ENCODE measurements at regions not wholly inside any gene's neighbourhood (a gene's known extent, or its start where the extent isn't known, plus 50 kb on each side); places are given as distances from the start of the nearest gene placed in this dataset.

GRCh38 chr1:221169447-221169889 lies 290.2 kb downstream of the HLX start:
- no peak overlapping the region for H3K4me3 Mint-ChIP-seq
- Histone ChIP-seq H3K4me1 (ENCODE audit: control insufficient read depth, insufficient read depth, low read length) (peaks cover 3% of the 10 kb centered on the region), H3K27ac (ENCODE audit: low read length) (no peak overlapping the region), H3K27me3 (ENCODE audit: control insufficient read depth, insufficient read depth, low read length) (no peaks in the 10 kb centered on the region), H3K4me3 (ENCODE audit: low read length) (no peak overlapping the region), H3K9me3 (ENCODE audit: control insufficient read depth, insufficient read depth, low read length) (no peaks in the 10 kb centered on the region), H3K36me3 (ENCODE audit: control insufficient read depth, insufficient read depth, low read length) (no peaks in the 10 kb centered on the region)
- DNase-seq (no peak), ATAC-seq (no peak)
- H3K4me1 Mint-ChIP-seq = no peaks in the 10 kb centered on the region
- intact Hi-C loops (cut with micrococcal nuclease) = no loop called here
- WGBS (ENCODE audit: insufficient coverage) = 95% methylated on average over 2 of the region's 2 CpGs
- H3K36me3 Mint-ChIP-seq = no peaks in the 10 kb centered on the region
- H3K9me3 Mint-ChIP-seq = no peaks in the 10 kb centered on the region
- H3K27me3 Mint-ChIP-seq (ENCODE audit: low read depth in 2 of 2) = peaks cover 0 to 4% of the 10 kb centered on the region in 2 donors
- TF ChIP-seq, protein P1, sequence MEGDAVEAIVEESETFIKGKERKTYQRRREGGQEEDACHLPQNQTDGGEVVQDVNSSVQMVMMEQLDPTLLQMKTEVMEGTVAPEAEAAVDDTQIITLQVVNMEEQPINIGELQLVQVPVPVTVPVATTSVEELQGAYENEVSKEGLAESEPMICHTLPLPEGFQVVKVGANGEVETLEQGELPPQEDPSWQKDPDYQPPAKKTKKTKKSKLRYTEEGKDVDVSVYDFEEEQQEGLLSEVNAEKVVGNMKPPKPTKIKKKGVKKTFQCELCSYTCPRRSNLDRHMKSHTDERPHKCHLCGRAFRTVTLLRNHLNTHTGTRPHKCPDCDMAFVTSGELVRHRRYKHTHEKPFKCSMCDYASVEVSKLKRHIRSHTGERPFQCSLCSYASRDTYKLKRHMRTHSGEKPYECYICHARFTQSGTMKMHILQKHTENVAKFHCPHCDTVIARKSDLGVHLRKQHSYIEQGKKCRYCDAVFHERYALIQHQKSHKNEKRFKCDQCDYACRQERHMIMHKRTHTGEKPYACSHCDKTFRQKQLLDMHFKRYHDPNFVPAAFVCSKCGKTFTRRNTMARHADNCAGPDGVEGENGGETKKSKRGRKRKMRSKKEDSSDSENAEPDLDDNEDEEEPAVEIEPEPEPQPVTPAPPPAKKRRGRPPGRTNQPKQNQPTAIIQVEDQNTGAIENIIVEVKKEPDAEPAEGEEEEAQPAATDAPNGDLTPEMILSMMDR (IDR thresholded peaks at IDR 0.05) = no peak
- H3K27ac Mint-ChIP-seq = no peak overlapping the region

GRCh38 chr1:221170171-221170570 lies 290.9 kb downstream of the HLX start:
- Histone ChIP-seq H3K27ac (ENCODE audit: low read length) (no peak overlapping the region), H3K9me3 (ENCODE audit: control insufficient read depth, insufficient read depth, low read length) (no peaks in the 10 kb centered on the region), H3K4me1 (ENCODE audit: control insufficient read depth, insufficient read depth, low read length) (peaks cover 3% of the 10 kb centered on the region), H3K27me3 (ENCODE audit: control insufficient read depth, insufficient read depth, low read length) (no peaks in the 10 kb centered on the region), H3K36me3 (ENCODE audit: control insufficient read depth, insufficient read depth, low read length) (no peaks in the 10 kb centered on the region), H3K4me3 (ENCODE audit: low read length) (no peak overlapping the region)
- H3K9me3 Mint-ChIP-seq = no peaks in the 10 kb centered on the region
- DNase-seq (no peak), ATAC-seq (no peak)
- TF ChIP-seq, protein P1 (IDR thresholded peaks at IDR 0.05) = no peak
- intact Hi-C loops (cut with micrococcal nuclease) = no loop called here
- H3K4me3 Mint-ChIP-seq = no peak overlapping the region
- no peak overlapping the region for H3K27ac Mint-ChIP-seq
- no peaks in the 10 kb centered on the region for H3K27me3 Mint-ChIP-seq (ENCODE audit: low read depth in 2 of 2)
- H3K4me1 Mint-ChIP-seq = no peaks in the 10 kb centered on the region
- no peaks in the 10 kb centered on the region for H3K36me3 Mint-ChIP-seq

DNA sequence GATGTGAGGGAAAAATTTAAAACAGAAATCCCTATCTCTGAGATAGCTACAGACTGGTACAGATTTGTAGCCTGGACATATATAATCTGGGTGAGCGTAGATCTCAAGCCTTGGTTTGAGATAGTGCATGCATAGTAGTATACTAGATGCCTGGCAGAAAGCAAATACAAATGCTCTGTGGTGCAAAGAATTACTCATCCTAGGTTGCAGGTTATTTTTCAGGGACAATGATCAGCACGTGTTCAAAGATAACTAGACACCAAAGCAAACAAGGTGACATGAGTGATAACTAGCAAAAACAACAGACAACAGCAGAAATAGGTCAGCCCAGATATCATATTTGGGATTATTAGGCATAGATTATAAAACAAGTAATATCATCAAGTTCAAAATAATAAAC lies 292.5 kb downstream of the HLX start:
- H3K27ac Mint-ChIP-seq = no peak overlapping the region
- H3K4me1 ChIP-seq (ENCODE audit: control insufficient read depth, insufficient read depth, low read length) = peaks cover 3% of the 10 kb centered on the region
- no peaks in the 10 kb centered on the region for H3K9me3 Mint-ChIP-seq
- intact Hi-C loops (cut with micrococcal nuclease) = no loop called here
- ATAC-seq (no peak), DNase-seq (no peak)
- no peak overlapping the region for H3K4me3 Mint-ChIP-seq
- no peaks in the 10 kb centered on the region for H3K27me3 ChIP-seq (ENCODE audit: control insufficient read depth, insufficient read depth, low read length)
- no peaks in the 10 kb centered on the region for H3K27me3 Mint-ChIP-seq (ENCODE audit: low read depth in 2 of 2)
- H3K4me1 Mint-ChIP-seq = no peaks in the 10 kb centered on the region
- no peak overlapping the region for H3K27ac ChIP-seq (ENCODE audit: low read length)
- WGBS (ENCODE audit: insufficient coverage) = 89% methylated on average over 2 of the region's 2 CpGs
- TF ChIP-seq, protein P1 (IDR thresholded peaks at IDR 0.05) = no peak
- H3K9me3 ChIP-seq (ENCODE audit: control insufficient read depth, insufficient read depth, low read length) = no peaks in the 10 kb centered on the region
- H3K36me3 Mint-ChIP-seq = no peaks in the 10 kb centered on the region
- H3K4me3 ChIP-seq (ENCODE audit: low read length) = no peak overlapping the region
- no peaks in the 10 kb centered on the region for H3K36me3 ChIP-seq (ENCODE audit: control insufficient read depth, insufficient read depth, low read length)

DNA sequence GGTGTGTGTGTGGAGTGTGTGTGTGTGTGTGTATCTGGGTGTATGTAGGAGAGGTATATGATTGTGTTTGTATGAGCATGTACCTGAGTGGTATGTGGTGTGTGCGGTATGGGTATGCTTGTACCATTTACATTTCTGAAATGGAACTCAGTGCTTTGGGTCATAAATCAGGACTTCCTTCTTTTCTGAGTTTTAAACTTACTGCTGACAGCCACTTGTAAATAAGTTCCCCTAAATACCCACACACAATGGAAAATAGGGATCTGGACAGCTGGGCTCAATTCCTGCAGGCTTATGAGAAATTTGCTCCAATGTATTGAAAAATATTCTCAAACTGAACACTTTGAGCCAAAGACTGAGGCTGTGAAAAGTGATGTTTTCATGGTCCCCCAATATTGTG lies 293.6 kb downstream of the HLX start:
- Mint-ChIP-seq H3K4me3 (no peak overlapping the region), H3K4me1 (no peaks in the 10 kb centered on the region), H3K27me3 (ENCODE audit: low read depth in 2 of 2) (no peaks in the 10 kb centered on the region), H3K36me3 (no peaks in the 10 kb centered on the region), H3K27ac (no peak overlapping the region), H3K9me3 (no peaks in the 10 kb centered on the region)
- no peak for ATAC-seq
- Histone ChIP-seq H3K27me3 (ENCODE audit: control insufficient read depth, insufficient read depth, low read length) (no peaks in the 10 kb centered on the region), H3K27ac (ENCODE audit: low read length) (no peak overlapping the region), H3K4me1 (ENCODE audit: control insufficient read depth, insufficient read depth, low read length) (peaks cover under 1% of the 10 kb centered on the region), H3K9me3 (ENCODE audit: control insufficient read depth, insufficient read depth, low read length) (no peaks in the 10 kb centered on the region), H3K36me3 (ENCODE audit: control insufficient read depth, insufficient read depth, low read length) (no peaks in the 10 kb centered on the region), H3K4me3 (ENCODE audit: low read length) (no peak overlapping the region)
- no peak for DNase-seq
- TF ChIP-seq, protein P1 (IDR thresholded peaks at IDR 0.05) = no peak
- intact Hi-C loops (cut with micrococcal nuclease) = no loop called here
- 50% methylated on average over 1 of the region's 1 CpG for WGBS (ENCODE audit: insufficient coverage)

Measured in natural killer cell (primary cell).